Stimulated activated CD4-positive, alpha-beta T cell treated with anti-CD3 and anti-CD28 coated beads, Interleukin-15, amount 100 ng/mL, for 24 hours (primary cell): ENCODE measurements at regions not wholly inside any gene's neighbourhood (a gene's known extent, or its start where the extent isn't known, plus 50 kb on each side); places are given as distances from the start of the nearest gene placed in this dataset.

Source experiments
- DNase-seq: peaks from one replicate; pipeline ENCODE4 v3.0.0-alpha.2; 2020

GRCh38 chr20:50380697-50381040 is 129.5 kb upstream of the PTPN1 start:
- DNase-seq = no peak

DNA sequence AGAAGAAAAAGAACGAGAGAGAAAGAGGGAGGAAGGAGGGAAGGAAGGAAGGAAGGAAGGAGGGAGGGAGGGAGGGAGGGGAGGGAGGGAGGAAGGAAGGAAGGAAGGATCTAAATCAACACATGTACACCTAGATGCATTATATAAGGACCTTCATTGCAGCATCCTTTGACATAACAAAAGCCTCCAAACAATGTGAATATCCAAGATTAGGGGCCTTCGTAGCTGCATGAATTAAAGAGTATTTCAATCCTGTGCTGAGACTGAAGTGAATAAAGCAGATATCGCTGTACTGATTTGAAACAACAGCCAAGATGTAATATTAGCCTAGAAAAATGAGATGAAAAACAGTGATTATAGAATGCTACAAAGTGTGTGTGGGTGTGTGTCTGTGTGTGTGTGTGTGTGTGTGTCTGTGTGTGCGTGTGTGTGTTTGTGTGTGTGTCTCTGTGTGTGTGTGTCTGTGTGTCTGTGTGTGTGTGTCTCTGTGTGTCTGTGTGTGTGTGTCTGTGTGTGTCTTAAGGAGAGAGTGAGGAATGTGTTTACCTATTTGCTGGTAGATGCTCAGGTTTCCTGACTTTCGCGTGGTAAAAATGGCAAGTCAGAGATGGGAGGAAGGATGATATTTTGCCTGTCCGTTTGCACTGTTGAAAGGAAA is 129.0 kb upstream of the PTPN1 start:
- no peak for DNase-seq

DNA sequence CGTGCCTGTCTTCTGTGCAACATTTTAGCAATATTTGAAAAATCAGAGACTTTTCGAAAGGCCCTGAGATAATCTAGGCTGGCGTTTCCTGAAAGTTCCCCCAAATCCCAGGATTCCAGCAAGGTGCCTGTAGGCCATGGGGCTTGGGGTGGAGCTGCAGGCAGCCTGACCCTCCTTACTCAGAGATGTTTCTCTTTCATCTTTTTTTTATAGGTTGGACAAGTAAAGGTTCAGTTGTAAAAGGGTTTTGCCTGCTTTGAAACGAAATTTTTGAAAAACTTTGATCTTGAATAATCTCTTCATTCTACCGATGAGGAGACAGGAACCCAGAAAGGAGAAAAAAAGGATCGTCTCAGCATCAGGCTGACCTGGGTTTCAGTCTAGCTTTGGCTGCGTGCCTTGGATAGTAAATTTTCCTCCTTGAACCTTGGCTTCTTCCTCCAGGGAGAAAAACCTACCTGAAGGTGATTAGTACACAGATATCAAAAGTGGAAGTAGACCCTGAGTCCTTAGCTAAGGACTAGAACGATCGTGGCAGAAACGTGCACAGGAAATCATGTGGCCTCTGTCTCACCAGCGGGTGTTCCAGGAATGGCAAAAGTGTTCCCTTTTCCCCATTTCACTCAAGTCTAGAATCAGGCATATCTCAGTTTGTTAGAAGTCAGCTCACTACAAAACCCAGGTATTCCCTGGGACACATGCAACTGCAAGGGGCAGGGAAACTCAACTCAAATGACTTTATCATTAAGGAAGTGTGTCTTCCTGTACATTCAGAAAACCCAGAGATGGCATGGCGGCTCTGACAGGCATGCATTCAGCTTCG is 128.2 kb upstream of the PTPN1 start:
- peak; percentile 44 for DNase-seq

GRCh38 chr20:50385733-50386640 is 124.2 kb upstream of the PTPN1 start:
- peak; percentile 48 for DNase-seq

DNA sequence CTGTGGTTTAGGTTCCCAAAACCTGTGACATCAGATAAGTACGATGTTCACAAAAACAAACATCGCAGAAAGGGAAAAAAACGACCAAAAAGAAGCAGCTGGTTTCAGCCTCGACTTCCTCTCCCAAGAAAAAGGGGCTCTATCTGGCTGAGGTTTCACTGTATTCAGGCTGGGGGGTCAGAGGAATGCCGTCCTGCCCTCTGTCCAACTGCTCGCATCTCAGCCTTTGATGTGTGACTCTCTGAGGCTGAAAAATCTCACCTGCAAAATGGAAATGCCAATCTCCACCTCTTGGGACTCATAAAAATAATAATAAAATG is 123.6 kb upstream of the PTPN1 start:
- DNase-seq = no peak

DNA sequence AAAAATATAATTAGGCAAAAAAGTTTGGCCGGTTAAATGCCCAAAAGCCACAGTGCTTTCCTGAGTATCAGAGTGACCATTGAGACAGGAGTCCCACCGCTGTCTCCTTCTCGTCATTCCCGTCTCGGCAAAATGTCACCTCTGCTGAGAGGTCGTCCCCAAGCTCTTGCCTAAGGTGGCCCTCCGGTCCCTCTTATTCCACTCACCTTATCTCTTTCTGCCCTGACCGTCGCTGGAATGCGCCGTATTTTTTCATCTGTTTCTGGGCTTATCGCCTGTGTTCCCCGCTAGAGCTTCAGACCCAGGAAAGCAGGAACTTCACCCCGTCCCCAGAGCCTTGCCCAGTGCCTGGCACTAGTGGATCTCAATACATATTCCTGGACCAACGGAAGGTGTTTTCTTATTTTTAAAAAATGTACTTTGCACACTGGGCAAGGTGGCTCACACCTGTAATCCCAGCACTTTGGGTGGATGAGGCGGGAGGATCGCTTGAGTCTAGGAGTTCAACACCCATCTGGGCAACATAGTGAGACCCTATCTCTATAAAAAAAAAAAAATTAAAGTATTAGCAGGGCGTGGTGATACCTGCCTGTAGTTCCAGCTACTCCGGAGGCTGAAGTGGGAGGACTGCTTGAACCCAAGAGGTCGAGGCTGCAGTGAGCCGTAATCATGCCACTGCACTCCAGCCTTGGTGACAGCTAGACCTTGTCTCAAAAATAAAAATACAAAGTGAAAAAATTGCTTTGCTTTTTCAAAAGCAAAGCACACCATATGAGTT is 122.8 kb upstream of the PTPN1 start:
- DNase-seq = no peak

GRCh38 chr20:50387996-50388332 is 122.2 kb upstream of the PTPN1 start:
- no peak for DNase-seq

- DNase-seq = no peak
Observed at GRCh38 chr20:50388733-50389437, 121.3 kb upstream of the PTPN1 start.

- DNase-seq = no peak
Observed at GRCh38 chr20:50389438-50389807, 120.8 kb upstream of the PTPN1 start.

DNA sequence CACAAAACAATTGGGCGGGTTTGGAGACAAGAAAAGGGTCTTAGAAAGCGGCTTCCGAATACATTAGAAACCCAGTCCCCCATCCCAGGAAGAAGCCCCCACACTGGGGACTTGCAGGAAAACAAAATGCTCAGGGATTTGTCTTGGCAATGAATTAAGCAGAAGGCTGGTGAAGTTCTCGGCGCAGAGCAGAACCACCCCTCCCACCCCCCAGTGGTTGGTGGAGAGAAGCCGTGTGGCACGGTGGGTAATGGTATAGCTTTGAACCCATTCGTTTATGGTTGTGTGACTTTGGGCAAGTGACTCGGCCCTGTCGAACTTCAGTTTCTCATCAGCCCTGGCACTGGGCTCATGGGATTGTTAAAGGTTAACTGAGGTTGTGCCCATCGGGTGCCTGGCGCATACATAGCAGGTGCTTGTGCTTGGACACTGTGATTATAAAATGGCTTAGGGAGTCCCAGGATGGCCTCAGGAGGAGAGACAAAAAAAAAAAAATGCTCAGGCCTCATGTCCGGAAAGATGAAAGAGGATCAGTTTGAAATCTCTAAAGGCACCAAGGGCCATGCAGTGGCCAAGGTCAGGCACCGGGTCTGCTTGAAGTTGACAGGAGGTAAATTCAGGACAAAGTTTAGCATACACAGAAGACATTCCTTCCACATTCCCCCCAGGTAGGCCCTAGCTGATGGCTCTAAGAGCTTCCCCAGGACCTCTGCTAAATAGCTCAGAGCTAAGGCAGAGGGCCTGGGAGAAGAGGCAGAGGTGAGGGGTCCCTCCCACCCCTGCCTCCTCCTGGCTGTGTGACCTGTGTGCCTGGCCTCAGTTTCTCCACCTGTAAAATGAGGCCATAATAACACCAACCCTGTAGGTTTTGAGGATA is 120.1 kb upstream of the PTPN1 start:
- no peak for DNase-seq

DNA sequence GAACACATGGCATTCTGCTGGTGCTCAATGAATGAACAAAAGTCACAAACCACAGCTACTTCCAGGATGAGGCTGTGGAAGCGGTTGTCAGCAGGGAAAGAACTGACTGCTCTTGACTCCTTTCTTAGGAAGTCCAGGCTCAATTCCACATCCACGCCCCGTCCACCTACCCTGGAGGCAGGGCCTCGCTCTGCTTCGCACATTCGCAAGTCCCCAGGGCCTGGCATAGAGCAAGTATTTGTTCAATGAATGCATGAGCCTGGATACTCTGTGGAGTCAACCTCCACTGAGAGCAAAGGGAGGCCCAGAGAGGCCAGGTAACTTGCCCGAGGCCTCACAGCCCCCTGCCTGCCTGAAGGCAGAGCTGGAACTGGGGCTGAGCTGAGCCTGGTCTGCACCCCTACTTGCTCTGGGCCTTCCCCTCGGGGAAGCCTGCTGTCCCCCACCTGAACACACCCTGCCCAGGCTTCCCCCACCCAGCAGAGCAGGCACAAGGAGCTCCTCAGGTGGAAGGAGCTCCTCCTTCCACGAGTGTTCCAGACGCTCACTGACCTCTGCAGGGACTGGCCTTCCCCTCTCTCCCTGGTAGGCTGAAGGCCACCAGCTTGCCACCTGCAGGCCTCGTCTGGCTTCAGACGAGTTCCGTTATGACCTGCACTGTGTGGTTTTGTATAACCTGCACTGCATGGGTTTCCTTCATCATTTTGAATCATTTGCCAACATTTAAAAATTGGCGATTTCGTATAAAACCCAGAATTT is 119.3 kb upstream of the PTPN1 start:
- DNase-seq = no peak

DNA sequence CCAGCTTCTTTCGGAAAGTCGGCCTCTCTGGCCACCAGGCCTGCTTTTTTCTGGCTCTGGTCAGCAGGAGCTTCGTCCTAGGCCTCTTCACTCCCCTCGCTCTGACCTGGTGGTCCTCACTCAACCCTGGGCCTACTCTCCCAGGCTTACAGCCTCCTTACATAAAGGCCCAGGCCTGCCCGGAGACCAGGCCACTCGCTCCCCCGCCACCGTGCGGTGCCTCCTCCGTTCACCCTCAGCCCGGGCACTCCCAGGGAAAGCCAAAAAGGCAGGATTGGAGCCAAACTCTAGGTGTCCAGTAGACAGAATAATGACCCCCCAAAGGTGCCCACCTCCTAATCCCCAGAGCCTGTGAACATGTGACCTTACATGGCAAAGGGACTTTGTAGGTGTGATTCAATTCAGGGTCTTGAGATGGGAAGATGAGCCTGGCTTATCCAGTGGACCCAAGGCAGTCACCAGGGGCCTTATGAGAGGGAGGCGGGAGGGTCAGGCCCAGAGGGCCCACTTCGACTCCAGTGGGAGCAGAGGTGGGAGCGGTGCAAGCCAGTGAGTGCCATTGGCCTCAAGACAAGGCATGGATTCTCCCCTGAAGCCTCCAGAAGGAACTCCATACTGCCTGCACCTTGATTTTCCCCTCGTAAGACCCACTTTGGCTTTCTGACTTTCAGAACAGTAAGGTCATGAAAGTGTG is 118.6 kb upstream of the PTPN1 start:
- DNase-seq = no peak

- DNase-seq = no peak
Observed at GRCh38 chr20:50392138-50392866, 117.9 kb upstream of the PTPN1 start.

DNA sequence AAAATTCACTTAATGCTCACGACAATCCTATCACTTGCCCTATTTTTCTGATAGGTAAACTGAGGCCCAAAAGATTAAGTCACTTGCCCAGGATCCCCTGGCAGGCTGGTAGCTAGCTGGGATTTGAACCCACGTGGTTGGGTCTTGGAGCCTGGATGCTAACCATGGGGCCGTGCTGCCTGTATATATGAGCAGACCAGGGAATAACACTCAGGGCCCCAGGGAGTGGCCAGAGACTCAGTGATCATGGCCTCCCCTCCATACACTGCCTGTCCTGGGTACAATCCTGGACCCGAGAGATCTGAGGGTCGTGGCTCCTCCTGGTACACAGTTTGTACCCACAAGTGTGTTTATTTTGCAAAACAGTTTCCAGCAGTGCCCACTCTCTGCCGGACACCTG is 116.9 kb upstream of the PTPN1 start:
- DNase-seq = no peak

DNA sequence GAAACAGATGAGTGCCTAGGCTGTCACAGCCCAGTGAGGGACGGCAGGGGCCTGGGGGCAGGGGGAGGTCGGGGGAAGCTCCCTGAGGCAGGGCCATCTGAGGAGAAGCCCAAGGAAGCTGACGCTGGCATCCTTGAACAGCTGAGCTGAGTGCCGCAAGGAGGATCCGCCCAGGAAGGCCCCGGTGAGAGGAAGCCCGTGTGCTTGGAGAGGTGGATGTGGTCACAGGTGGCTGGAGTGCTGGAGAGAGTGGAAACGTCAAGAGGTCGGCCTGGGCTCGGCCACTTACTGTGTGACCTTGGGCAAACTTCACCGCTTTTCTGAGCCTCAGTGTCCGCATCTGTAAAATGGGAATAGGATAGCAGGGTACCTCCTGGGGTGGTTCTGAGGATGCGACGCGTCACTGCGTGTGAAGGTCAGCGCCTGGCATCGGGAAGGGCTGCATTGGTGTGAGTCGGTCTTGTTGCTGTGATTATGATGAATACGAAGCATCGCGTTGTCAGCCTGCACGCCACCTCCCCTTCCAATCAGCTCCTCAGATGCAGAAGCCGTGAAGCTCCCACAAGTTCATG is 116.1 kb upstream of the PTPN1 start:
- no peak for DNase-seq

- no peak for DNase-seq
Observed at GRCh38 chr20:50394569-50394968, 115.6 kb upstream of the PTPN1 start.

DNA sequence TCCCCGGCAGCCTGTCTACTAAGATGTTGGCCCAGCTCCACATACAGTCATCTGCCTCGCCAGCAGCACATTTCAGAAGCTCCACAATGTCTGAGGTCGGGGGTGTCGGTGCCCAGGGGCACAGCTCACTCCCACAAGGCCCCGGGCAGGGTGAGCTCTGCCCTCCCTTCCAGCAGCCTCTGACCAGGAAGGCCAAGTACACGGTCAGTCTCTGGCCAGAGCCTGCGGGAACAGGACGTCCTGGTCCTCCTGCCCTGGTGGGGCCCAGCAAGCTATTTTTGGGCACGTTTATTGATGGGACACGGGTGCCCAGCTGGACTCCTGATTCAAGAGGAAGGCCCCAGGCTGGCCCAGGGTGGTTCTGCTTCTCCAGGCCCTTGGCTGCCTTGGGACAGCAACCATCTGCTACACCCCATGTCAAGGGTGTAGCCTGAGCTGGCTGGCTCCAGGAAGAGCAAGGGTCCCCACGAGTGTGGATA is 114.9 kb upstream of the PTPN1 start:
- no peak for DNase-seq

DNA sequence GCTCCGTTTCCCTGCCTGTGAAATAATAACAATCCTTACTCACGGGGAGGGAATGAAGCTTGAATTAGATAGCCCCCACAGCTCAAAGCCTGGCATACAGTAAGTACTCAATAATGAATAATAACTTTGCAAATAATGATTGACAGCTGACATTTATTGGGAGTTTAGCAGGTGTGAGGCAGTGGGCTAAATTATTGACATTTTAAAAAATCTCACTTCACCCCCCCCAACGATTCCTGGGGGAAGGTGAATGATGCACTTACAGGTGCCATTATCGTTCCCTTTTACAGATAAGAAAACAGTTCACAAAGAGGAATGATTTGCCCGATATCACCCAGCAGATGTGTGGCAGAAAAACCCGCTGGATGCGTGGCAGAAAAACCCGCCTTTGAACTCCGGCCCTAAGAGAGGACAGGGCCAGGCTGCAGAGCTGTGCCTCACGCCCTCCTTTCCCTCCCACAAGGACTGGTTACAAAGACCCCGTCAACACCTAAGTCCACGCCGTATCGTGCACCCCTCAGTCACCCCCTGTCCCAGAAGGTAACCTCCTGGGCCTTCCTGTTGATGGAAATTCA is 114.2 kb upstream of the PTPN1 start:
- DNase-seq = no peak
